CD8-positive, alpha-beta memory T cell (primary cell): ENCODE measurements at regions not wholly inside any gene's neighbourhood (a gene's known extent, or its start where the extent isn't known, plus 50 kb on each side); places are given as distances from the start of the nearest gene placed in this dataset.

ENCODE experiments used
- CTCF ChIA-PET: fragments of 350-600 bp; sonication (Branson Sonifier 250); formaldehyde crosslinking; loops from one replicate; lab custom pipeline; 2021; ENCODE audit warnings: antibody characterized with exemption; lab: Charles Lee
- POLR2A ChIA-PET: fragments of 350-600 bp; sonication (Branson Sonifier 250); formaldehyde crosslinking; loops from one replicate; lab custom pipeline; 2021; ENCODE audit warnings: antibody characterized with exemption; lab: Charles Lee
- DNase-seq, 5 donors: peaks; one replicate each; pipeline versions ENCODE4 v3.0.0 to v3.0.0-alpha.2; 2020 to 2022; ENCODE audit warnings: mixed read lengths in 1 of 5
- H3K27ac ChIP-seq: one replicate; pipeline ENCODE4 v1.7.0; 2013; ENCODE audit warnings: low read depth, mild to moderate bottlenecking, low read length, moderate library complexity
- H3K27me3 ChIP-seq: 2 replicates; pipeline ENCODE4 v1.7.0; 2013; ENCODE audit warnings: low read length, mild to moderate bottlenecking; ENCODE audit not compliant: insufficient read depth, poor library complexity, severe bottlenecking
- H3K36me3 ChIP-seq: 2 replicates; pipeline ENCODE4 v1.7.0; 2013; ENCODE audit warnings: mild to moderate bottlenecking, low read length, moderate library complexity; ENCODE audit not compliant: insufficient read depth
- H3K4me1 ChIP-seq: 2 replicates; pipeline ENCODE4 v1.7.0; 2013; ENCODE audit warnings: mild to moderate bottlenecking, low read length, moderate library complexity; ENCODE audit not compliant: insufficient read depth
- H3K4me3 ChIP-seq: 2 replicates; pipeline ENCODE4 v1.7.0; 2013; ENCODE audit warnings: mild to moderate bottlenecking, low read length
- H3K9me3 ChIP-seq: 2 replicates; pipeline ENCODE4 v1.7.0; 2013; ENCODE audit warnings: mild to moderate bottlenecking, low read length
- H3K27ac Mint-ChIP-seq, 8 donors: one replicate each; pipeline ENCODE4 v1.8.0; 2020 to 2021; ENCODE audit warnings: mixed read lengths in 8 of 8, mild to moderate bottlenecking in 6 of 8, inconsistent platforms in 3 of 8, moderate library complexity in 3 of 8
- H3K27me3 Mint-ChIP-seq, 2 donors: one replicate each; pipeline ENCODE4 v1.8.0; 2020 to 2021; ENCODE audit warnings: mixed read lengths in 2 of 2, mild to moderate bottlenecking in 1 of 2, moderate library complexity in 1 of 2
- H3K36me3 Mint-ChIP-seq, 3 donors: one replicate each; pipeline ENCODE4 v1.8.0; 2020 to 2021; ENCODE audit warnings: mixed read lengths in 3 of 3, inconsistent platforms in 1 of 3, mild to moderate bottlenecking in 1 of 3
- H3K4me1 Mint-ChIP-seq, 3 donors: one replicate each; pipeline ENCODE4 v1.8.0; 2020 to 2021; ENCODE audit warnings: mixed read lengths in 3 of 3, inconsistent platforms in 1 of 3, mild to moderate bottlenecking in 1 of 3
- H3K4me3 Mint-ChIP-seq, 7 donors: one replicate each; pipeline ENCODE4 v1.8.0; 2020 to 2021; ENCODE audit warnings: mixed read lengths in 7 of 7, mild to moderate bottlenecking in 6 of 7, moderate library complexity in 4 of 7, inconsistent platforms in 2 of 7
- H3K9me3 Mint-ChIP-seq, 5 donors: one replicate each; pipeline ENCODE4 v1.8.0; 2020 to 2022; ENCODE audit warnings: mixed read lengths in 5 of 5, mild to moderate bottlenecking in 3 of 5, moderate library complexity in 2 of 5, inconsistent platforms in 1 of 5

GRCh38 chr4:54542540-54543041 lies 115.2 kb upstream of the KIT start:
- no peak overlapping the region for H3K27ac ChIP-seq
- ChIA-PET POLR2A (no interaction called here), CTCF (no interaction called here)
- no peak for DNase-seq
- H3K27ac Mint-ChIP-seq: no peak overlapping the region
- H3K27me3 ChIP-seq: no peaks in the 10 kb centered on the region
- H3K4me3 Mint-ChIP-seq: no peak overlapping the region
- H3K36me3 ChIP-seq: no peaks in the 10 kb centered on the region
- no peaks in the 10 kb centered on the region for H3K9me3 ChIP-seq
- H3K9me3 Mint-ChIP-seq: peaks cover 0 to 1% (median 0%) of the 10 kb centered on the region in 5 donors
- H3K4me1 Mint-ChIP-seq: no peaks in the 10 kb centered on the region
- no peak overlapping the region for H3K4me3 ChIP-seq
- H3K4me1 ChIP-seq: no peaks in the 10 kb centered on the region
- H3K27me3 Mint-ChIP-seq: peaks cover 0 to 1% of the 10 kb centered on the region in 2 donors
- no peaks in the 10 kb centered on the region for H3K36me3 Mint-ChIP-seq

GRCh38 chr4:54543088-54543795 lies 114.5 kb upstream of the KIT start:
- Histone ChIP-seq H3K36me3 (no peaks in the 10 kb centered on the region), H3K4me1 (no peaks in the 10 kb centered on the region), H3K9me3 (no peaks in the 10 kb centered on the region), H3K27me3 (no peaks in the 10 kb centered on the region), H3K4me3 (no peak overlapping the region), H3K27ac (no peak overlapping the region)
- no peak for DNase-seq
- Mint-ChIP-seq H3K4me3 (no peak overlapping the region), H3K27ac (no peak overlapping the region), H3K4me1 (no peaks in the 10 kb centered on the region), H3K9me3 (peaks cover 0 to 1% (median 0%) of the 10 kb centered on the region in 5 donors), H3K27me3 (peaks cover 0 to 1% of the 10 kb centered on the region in 2 donors), H3K36me3 (no peaks in the 10 kb centered on the region)
- ChIA-PET POLR2A (no interaction called here), CTCF (no interaction called here)

GRCh38 chr4:54545663-54546424 lies 111.9 kb upstream of the KIT start:
- Histone ChIP-seq H3K9me3 (no peaks in the 10 kb centered on the region), H3K4me1 (no peaks in the 10 kb centered on the region), H3K4me3 (no peak overlapping the region), H3K27ac (no peak overlapping the region), H3K27me3 (no peaks in the 10 kb centered on the region), H3K36me3 (no peaks in the 10 kb centered on the region)
- ChIA-PET POLR2A (no interaction called here), CTCF (no interaction called here)
- no peaks in the 10 kb centered on the region for H3K27me3 Mint-ChIP-seq
- H3K9me3 Mint-ChIP-seq: peaks cover 0 to 1% (median 0%) of the 10 kb centered on the region in 5 donors
- DNase-seq: no peak
- no peaks in the 10 kb centered on the region for H3K4me1 Mint-ChIP-seq
- H3K36me3 Mint-ChIP-seq: no peaks in the 10 kb centered on the region
- no peak overlapping the region for H3K27ac Mint-ChIP-seq
- H3K4me3 Mint-ChIP-seq: no peak overlapping the region

GRCh38 chr4:54547299-54548097 lies 110.3 kb upstream of the KIT start:
- no peak for DNase-seq
- CTCF ChIA-PET: no interaction called here
- no peak overlapping the region for H3K4me3 Mint-ChIP-seq

GRCh38 chr4:54548098-54548620 lies 109.6 kb upstream of the KIT start:
- Histone ChIP-seq H3K4me1 (no peaks in the 10 kb centered on the region), H3K27me3 (no peaks in the 10 kb centered on the region), H3K9me3 (no peaks in the 10 kb centered on the region), H3K27ac (no peak overlapping the region), H3K36me3 (no peaks in the 10 kb centered on the region), H3K4me3 (no peak overlapping the region)
- no peak for DNase-seq
- ChIA-PET POLR2A (no interaction called here), CTCF (no interaction called here)
- Mint-ChIP-seq H3K27ac (no peak overlapping the region), H3K36me3 (no peaks in the 10 kb centered on the region), H3K27me3 (no peaks in the 10 kb centered on the region), H3K4me1 (no peaks in the 10 kb centered on the region), H3K9me3 (no peaks in the 10 kb centered on the region), H3K4me3 (no peak overlapping the region)

More at GRCh38 chr4:54547299-54548097, 110.3 kb upstream of the KIT start:
- Mint-ChIP-seq H3K27ac (no peak overlapping the region), H3K36me3 (no peaks in the 10 kb centered on the region), H3K4me1 (no peaks in the 10 kb centered on the region), H3K27me3 (no peaks in the 10 kb centered on the region), H3K9me3 (no peaks in the 10 kb centered on the region)
- no peaks in the 10 kb centered on the region for H3K9me3 ChIP-seq
- no peak overlapping the region for H3K27ac ChIP-seq
- no peak overlapping the region for H3K4me3 ChIP-seq
- POLR2A ChIA-PET: no interaction called here
- no peaks in the 10 kb centered on the region for H3K4me1 ChIP-seq
- H3K27me3 ChIP-seq: no peaks in the 10 kb centered on the region
- no peaks in the 10 kb centered on the region for H3K36me3 ChIP-seq

- Histone ChIP-seq H3K4me1 (no peaks in the 10 kb centered on the region), H3K36me3 (no peaks in the 10 kb centered on the region), H3K27ac (no peak overlapping the region), H3K27me3 (no peaks in the 10 kb centered on the region), H3K4me3 (no peak overlapping the region), H3K9me3 (no peaks in the 10 kb centered on the region)
- DNase-seq: no peak
- no peaks in the 10 kb centered on the region for H3K27me3 Mint-ChIP-seq
- H3K4me1 Mint-ChIP-seq: no peaks in the 10 kb centered on the region
- POLR2A ChIA-PET: no interaction called here
- CTCF ChIA-PET: no interaction called here
- peaks cover 0 to 5% (median 0%) of the 10 kb centered on the region in 5 donors for H3K9me3 Mint-ChIP-seq
- no peak overlapping the region for H3K27ac Mint-ChIP-seq
- H3K4me3 Mint-ChIP-seq: no peak overlapping the region
- H3K36me3 Mint-ChIP-seq: no peaks in the 10 kb centered on the region
Observed at GRCh38 chr4:54548831-54549460, 108.8 kb upstream of the KIT start.

- H3K9me3 ChIP-seq: no peaks in the 10 kb centered on the region
- H3K27me3 ChIP-seq: no peaks in the 10 kb centered on the region
- no peaks in the 10 kb centered on the region for H3K4me1 Mint-ChIP-seq
- no peak overlapping the region for H3K4me3 ChIP-seq
- H3K36me3 Mint-ChIP-seq: no peaks in the 10 kb centered on the region
- no peak overlapping the region for H3K4me3 Mint-ChIP-seq
- H3K4me1 ChIP-seq: no peaks in the 10 kb centered on the region
- no peak overlapping the region for H3K27ac Mint-ChIP-seq
- H3K27ac ChIP-seq: no peak overlapping the region
- CTCF ChIA-PET: no interaction called here
- H3K36me3 ChIP-seq: no peaks in the 10 kb centered on the region
- peaks cover 0 to 5% (median 0%) of the 10 kb centered on the region in 5 donors for H3K9me3 Mint-ChIP-seq
- no peaks in the 10 kb centered on the region for H3K27me3 Mint-ChIP-seq
- DNase-seq: no peak
- POLR2A ChIA-PET: no interaction called here
Observed at GRCh38 chr4:54550395-54551171, 107.2 kb upstream of the KIT start.
